HCEC 1CT (cell line): ENCODE measurements at regions not wholly inside any gene's neighbourhood (a gene's known extent, or its start where the extent isn't known, plus 50 kb on each side); places are given as distances from the start of the nearest gene placed in this dataset.
A peak's percentile ranks its signal among the peaks of the same experiment; 100 is the strongest.

ENCODE experiments used
- DNase-seq: peaks from one replicate; pipeline ENCODE4 v3.0.0-alpha.2; 2017

DNA sequence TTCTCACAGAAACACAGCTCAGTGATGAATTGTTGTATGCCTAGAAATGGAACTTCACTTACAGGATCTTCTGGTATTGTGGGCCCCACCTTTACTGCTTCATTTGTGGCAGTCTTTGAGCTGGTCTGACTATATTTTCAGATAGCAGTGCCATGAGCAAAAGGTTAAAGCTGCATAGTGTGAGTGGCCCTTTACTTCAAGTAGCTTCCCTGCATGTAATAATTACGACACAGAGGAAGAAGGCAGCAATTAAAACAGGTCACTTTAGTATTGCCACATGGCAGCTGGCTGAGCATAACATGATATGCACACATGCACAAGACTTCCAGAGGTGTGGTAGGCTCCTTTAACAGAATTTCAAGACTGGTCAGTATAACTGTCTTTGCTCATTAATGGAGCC is 426.3 kb upstream of the ZEB2 start:
- DNase-seq, result no peak

DNA sequence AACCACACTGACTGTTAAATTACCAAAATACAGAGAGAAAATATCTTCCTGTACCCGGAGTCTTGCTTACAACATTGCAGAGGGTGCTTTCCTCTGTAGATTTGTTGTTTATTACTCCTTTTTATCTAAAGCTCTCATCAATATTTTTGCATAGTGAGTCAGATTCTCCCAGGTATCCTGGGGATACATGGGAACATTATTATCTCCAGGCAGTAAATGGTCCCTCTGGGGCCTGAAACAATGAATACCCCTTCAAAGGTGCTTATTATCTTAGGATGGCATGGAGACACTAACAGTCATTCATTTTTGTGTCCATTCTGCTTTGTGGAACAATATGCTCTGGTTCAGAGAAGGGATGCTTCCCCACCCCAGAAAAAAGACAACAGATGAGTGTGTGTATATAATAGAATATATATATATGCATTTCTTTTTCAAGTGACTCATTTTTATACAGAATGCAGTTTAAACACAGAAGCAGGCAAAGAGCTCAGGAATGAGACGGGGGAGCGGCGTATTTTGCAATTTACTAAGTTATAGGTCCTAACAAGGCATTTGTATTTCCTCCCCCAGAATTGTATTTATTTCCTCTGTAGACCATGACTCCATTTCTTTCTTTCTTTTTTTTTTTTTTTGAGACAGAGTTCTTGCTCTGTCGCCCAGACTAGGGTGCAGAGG is 424.8 kb upstream of the ZEB2 start:
- DNase-seq, result peak; percentile 9

DNA sequence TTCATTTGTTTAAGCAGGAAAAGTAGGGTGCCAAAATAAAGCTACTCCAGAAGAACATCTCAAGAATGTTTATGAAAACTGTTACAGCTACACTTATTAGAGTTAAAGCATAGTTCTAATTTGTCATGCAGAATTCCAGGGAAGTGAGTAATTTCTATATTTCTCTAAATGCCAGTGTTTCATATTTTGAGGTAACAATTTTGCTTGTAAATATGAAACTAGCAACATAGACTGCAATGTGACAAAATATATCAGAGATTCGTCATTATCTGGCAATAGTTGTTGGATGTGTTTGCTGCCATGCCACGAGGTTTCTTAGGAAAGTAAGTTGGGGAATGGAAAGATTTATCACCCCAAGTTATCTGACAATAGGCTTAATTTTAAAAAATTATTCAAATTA is 424.1 kb upstream of the ZEB2 start:
- DNase-seq, result peak; percentile 91

DNA sequence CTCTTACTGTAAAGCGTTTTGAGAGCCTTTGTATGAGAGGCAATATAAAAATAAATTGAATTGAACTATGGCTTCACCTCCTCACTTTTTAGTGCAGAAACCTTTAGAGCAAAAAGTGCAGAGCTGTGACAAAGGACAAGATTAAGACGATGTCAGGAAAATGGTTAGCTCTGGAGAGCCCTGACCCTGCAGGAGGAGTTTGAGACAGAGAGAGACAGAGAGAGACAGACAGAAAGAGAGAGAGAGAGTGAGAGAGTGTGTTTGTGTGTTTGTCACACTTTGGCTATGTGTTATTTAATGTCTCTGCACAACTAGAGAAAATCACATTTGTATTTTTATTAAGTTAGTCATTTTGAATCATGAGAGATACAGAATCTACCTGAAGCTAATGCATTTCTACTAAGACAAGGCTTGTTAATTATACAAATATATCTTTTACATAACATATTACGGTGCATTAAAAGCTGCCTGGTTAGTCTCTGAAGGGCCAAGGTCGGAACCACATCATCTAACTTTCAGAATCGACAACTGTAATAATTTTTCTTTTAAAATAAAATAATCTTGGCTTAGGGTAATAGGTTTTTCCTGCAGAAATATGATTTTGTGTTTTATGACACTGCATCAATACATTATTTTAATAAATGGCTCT is 423.5 kb upstream of the ZEB2 start:
- no peak for DNase-seq

DNA sequence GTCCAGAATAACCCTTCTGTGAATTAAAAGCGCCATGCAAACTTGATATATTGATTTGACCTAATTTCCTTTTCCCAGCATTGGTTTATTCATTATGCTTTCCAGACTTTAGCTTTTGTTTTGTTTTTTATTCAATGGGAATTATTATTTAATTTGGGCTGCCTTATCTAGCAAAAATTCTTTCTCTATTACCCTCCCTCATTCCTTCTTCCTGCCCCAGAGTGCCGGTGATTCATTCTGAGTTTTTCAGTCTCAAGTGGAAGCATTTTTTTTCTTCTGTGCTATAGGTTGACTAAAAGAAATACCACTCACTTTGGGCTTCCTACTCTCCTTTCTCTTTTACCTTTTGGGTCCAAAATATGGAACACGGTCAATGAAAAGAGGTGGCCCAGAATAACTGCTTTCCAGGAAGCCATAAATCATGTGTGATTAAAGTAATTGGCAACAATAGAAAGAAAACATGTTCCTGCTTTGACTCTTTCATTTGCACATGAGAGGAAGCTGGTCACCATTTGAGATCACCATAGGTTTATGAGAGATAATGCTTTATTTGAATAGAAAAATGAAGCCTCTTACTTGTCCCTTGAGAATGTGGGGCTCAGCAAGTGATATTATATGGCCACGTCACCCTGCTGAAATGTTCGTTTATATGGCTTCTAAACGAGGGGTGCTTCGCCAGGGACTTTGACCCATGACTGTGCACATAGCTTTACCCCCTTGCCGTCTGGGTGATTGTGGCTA is 422.8 kb upstream of the ZEB2 start:
- peak; percentile 74 for DNase-seq

DNA sequence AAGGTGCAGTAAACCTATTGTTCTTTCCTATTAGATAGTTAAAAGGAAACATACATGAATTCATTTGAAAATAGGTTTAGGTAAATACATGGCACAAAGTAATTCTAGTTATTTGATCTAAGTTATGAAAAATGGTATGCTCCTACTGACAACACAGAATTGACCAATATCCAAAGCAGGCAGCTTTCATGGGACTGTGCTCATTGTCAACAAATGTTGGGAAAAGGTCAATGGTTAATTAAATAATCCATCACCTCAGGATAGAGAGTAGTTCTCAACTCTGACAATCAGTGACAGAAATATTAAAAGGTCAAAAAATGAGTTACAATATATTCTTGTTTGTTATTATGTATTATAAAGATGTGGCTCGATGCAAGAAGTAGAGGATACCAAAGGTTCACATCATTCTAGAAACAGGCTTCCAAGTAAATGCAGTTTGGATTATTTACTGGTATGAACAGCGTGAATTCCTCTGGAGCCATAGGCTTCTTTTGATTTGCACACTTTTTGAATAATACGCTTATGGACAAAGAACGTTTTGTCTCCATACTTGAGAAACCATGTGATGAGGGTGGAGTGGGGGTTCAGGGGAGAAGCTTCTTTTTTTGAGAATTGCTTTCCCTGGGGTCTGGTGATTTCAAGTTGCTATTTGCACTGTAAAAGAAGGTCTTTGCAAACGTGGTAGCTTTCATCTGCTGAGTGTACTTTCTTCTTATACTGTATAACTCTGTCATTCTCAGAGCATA is 422.0 kb upstream of the ZEB2 start:
- no peak for DNase-seq

DNA sequence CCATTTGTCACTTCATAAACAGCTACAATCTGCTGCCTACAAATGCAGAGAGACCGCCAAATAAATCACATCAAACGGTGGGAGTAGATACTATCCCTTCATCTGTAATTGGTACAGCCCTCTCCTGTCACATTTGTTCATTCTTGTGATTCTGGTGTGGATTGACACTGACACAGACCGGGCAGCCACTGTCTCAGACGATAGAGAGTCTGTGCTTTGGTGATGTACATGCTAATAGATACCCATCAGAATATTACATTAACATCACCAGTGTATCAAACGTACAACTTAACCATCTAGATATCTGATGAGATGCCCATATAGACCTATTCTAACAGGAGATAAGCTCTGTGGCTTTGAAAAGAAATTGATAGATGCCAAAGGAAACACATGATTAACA is 419.7 kb upstream of the ZEB2 start:
- DNase-seq, result no peak

DNA sequence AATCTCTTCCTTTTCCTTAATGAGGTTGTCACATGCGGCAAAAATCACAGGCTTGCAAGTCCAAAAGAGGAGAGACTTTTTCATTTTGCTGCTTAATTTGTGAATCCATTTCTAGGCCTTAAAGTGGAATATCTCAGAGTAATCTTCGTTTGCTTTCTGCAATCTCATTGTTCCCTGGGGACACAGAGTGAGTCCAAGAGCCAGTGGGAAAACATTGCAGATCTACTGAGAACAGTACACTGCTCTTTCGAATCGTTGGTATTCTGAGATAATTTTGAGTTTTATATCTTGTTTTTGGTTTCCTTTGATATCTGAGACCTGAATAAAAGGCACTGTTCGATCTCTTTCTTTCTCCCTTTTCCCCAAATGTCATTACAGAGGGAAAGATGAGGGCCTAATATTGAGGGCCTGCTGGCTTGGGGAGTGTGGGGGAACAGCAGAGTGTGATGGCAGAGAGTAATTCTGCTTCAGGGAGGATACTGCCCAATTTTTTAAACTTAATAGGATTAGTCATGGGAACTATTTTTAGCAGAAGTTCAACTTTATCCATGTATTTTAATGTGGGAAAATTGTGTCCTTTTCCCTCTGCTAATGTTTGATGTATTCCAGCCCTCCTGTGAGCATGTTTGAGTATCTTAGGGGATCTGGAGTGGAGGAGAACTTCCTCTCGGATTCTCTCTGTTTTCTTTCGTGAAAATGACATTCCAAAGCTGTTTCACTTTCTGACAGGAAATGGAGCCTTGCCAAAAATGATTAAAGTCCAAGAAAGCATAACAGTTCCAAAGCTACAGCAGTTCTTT is 418.2 kb upstream of the ZEB2 start:
- DNase-seq, result peak; percentile 81

DNA sequence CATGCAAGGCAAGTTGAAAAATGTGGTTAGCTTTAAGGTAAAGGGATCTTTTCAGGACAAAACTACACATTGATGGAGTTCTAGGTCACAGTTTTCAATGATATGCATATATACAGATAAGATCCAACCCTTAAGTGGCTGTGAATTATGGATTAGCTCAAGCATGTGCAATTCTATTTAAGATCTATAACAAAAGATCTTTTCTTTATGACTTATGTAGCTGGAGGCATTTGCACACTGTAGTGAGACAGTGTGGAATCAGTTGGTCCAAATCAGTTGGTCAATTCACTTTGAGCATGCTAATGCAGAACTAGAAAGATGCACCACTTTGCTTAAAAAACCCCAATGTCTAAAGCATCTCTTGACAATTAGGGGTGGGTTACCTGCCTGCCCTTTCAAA is 417.1 kb upstream of the ZEB2 start:
- DNase-seq, result no peak

DNA sequence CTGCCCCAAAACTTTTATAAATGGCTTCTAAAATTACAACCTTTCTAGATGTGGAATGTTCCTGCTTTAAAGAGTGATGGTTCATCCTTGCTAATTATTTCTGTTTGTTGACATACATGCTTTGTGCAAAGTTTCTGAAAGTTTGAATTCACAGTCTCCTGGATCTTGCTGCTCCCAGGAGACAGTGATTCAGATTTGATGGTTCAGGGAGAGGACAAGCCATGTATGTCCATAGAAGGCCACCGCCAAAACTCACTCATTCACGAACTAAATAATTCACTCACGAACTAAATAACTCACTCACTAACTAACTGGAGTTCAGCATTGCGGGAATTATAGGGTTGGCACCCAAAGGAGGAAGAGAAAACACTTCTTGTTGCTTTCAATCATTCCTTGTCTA is 416.5 kb upstream of the ZEB2 start:
- no peak for DNase-seq

DNA sequence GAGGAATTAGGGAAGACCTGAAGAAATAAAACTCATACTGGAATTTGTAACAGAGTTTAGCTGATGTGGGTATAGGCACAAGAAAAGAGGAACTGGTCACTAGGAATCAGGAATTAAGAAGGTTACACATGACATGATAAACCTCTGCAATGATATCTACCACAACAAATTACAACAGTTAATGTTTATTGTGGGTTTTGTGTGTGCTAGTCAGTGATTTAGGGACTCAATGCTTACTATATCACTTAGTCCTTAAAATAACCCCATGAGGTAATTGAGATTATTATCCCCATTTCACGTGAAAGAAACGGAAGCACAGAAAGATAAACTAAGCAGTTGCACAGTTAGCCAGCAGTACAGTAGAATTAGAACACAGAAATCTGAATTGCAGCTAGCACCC is 415.8 kb upstream of the ZEB2 start:
- no peak for DNase-seq

DNA sequence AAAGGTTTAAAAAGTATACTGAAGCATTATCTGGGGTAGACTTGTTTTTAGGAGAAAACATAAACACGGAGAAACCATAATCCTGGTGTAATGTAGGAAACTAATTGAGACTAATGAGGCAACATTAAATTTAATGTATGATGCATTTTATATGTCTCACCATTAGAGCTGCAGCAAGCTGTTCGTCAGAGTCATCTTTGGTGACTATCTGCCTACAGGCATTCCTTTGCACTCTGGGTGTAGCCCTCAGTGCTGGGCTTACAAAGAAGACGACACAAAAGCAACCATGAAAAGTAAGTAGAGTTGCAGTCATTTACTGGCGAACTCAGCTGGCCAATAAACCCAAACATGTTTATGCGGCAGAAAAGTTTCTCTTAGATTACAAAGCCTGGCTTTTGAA is 415.3 kb upstream of the ZEB2 start:
- no peak for DNase-seq

DNA sequence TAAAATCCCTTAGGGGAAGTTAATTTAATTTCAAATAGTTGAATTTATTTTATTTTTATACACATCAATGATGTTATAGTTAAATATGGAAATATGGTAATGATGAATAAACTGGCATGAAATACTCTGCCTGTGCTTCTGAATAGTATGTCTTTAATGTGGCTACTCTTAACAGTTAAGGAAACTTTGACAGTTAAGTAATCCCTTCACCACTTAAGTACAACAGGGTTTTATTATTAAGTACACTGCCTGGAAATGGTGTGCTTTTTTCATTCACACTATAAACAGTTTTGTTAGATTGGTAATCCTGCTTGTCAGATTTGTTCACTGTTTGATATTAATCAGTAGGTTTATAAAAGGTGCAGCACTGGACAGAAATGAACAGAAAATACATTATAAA is 412.0 kb upstream of the ZEB2 start:
- no peak for DNase-seq

DNA sequence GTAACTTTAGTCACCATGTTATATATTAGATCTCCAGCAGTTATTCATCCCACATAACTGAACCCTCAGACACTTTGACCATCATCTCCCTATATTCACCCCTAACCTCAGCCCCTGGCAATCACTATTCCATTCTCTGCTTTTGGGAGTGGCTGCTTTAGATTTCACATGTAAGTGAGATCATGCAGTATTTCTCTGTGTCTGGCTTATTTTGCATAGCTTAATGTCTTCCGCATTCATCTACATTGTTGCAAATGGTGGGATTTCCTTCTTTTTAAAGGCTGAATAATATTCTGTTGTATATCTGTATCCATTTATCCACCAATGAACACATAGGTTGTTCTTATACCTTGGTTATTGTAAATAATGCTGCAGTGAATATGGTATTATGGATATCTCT is 411.6 kb upstream of the ZEB2 start:
- DNase-seq, result no peak

DNA sequence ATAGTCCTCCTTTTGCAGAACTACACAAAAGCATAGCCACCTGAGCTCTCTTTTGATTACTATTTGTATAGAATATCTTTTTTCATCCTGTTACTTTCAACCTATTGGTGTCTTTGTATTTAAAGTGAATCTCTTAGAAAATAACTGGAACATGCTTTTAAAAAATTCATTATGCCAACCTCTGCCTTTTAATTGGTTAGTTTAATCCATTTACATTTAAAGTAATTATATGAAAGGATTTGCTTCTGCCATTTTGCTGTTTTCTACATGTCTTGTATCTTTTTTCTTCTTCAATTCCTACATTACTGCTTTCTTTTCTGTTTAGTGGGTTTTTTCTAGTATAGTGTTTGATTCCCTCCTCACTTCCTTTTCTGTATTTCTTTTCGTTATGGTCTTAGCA is 407.5 kb upstream of the ZEB2 start:
- no peak for DNase-seq

DNA sequence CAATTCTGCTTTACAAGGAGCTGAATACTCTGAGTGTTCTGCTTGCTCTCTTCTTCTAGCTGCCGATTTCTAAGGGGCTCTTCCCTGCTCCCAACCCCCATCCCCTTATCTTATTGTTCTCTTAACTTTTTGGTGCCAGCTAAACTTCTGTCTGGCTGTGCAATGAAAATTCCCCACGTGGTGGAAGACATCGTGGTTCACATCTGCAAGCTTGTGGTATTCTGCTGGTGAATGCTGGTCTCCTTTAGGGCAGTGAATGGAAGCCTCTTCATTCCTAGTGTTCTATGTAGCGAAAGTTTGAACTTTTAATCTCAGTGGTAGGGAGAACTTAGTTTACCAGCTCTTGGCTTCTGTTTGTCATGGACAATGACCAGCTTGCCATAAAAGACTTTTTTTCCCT is 406.0 kb upstream of the ZEB2 start:
- no peak for DNase-seq

DNA sequence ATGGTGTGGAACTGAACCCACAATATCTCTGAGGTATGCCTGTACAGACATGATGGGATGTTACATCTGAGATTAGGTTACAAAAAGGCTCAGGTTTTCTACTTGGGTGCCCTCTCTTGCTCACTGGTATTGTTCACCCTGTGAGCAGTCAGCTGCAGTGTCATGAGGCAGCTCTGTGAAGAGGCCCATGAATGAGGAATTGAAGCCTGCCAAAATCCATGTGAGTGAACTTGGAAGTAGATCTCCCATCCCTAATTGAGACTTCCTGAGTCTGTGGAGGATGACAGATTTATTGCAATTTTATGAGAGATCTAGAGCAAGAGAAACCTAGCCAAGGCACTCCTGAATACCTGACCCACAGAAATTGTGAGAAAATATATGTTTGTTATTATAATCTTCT is 404.9 kb upstream of the ZEB2 start:
- DNase-seq, result no peak

DNA sequence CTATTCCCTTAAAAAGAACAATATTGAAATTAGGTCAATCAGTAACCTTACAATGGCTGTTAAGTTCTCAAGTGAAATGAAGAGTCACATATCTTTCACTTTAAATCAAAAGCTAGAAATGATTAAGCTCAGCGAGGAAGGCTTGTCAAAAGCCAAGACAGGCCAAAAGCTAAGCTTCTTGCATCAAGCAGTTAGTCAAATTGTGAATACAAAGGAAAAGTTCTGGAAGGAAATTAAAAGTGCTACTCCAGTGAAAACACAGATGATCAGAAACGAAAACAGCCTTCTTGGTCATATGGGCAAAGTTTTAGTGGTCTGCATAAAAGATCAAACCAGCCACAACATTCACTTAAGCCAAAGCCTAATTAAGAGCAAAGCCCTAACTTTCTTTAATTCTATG is 402.6 kb upstream of the ZEB2 start:
- no peak for DNase-seq

DNA sequence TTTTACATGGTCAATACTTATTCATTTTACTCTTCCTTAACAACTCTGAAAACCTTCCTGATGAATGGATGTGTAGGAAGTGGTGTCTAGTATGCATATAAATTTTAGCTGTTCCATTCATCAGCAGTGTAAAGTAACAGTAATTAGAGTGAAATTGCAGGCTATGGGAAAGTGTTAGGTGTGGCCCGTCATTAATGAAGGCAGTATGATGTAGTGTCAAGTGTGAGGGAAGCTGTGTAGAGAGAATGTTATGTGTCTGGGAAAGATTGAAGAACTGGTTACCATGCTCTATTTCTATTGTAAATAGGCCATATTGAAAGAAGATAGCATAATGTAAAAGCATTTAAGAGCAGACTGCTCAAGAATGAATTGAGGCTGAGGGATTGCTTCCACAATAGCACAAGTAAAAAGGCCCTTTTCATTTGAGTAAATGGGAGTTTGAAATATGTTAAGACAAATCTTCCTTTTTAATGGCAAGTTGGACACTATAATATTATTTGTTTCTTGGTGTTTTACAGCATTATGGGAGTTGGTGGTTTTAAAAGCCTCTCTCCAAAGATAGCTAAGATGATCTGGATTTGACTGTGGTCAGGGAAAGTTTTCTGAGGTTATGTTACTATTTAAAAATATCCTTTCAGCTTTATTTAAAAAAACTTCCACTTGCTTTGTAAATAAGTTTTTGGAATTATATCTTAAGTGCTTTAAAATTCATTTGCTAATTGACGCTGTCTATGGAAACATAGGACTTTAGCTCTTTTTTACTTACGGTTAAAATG is 401.0 kb upstream of the ZEB2 start:
- DNase-seq, result no peak

DNA sequence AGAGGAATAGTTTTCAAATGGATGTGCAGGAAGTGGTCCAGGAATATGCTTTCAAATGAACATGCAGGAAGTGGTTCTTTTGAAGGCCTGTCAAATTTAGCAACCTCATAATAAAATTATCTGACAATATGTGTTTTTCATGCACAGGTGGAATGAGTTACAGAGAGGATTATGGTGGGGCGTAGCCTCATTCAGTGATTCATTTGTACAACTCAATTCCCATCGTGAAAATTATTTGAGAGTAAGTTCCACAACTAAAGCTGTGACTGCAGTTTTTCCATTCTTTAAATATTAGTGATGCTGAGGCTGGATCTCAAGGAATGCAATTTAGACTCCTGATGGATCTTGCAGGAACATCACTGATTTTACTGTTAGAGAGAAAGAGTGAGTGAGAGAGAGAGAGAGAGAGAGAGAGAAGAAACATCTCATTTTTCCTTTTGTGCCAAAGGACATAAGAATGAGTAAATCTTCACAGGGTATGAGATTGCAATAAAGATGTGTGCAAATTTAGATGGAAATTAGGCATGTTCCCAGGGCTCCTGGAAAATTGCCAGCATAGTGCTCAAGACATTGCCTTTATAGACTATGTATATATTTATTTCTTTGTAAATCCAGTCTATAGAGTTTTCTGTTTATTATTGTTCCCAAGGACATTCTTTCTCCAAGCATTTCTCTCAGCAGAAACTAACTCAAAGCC is 394.9 kb upstream of the ZEB2 start:
- DNase-seq, result peak; percentile 5

DNA sequence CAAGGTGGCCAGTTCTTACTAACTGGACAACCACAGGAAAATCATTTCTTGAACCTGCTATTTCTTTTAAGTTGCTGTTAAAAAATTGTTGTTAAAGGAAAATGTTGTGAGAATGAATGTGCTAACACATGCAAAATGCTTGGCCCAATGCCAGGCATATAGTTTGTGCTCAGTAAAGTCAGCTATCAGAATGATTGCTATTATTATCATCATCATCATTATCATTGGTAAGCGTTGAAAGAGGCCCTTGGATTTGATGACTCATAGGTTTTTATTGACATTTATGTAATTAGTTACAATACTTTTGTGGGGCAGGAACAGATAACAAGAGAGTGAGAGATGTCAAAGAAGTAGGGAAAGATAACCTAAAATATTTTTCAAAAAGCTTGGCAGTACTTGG is 394.2 kb upstream of the ZEB2 start:
- no peak for DNase-seq
